SK-N-SH treated with all-trans-retinoic acid at 6 μM for 48 hours (cell line): ENCODE measurements at regions not wholly inside any gene's neighbourhood (a gene's known extent, or its start where the extent isn't known, plus 50 kb on each side); places are given as distances from the start of the nearest gene placed in this dataset.

Source experiments
- ATAC-seq: fragments of 200-7000 bp; cut with Tn5 transposase; 3 replicates; pipeline ENCODE4 v1.9.1; 2020; ENCODE audit warnings: mild to moderate bottlenecking, moderate library complexity
- ARNTL ChIP-seq: fragments of 450-650 bp; formaldehyde crosslinking; IDR thresholded peaks from 2 replicates; pipeline ENCODE4 v1.5.0; 2020; ENCODE audit warnings: low read depth, mild to moderate bottlenecking, moderate library complexity, borderline replicate concordance
- BACH2 ChIP-seq: fragments of 250-450 bp; sonication (Bioruptor Pico); IDR thresholded peaks from 2 replicates; pipeline ENCODE4 v1.9.0; 2021; ENCODE audit warnings: mild to moderate bottlenecking, borderline replicate concordance
- ESRRG ChIP-seq: fragments of 250-450 bp; sonication (Bioruptor Pico); IDR thresholded peaks from 2 replicates; pipeline ENCODE4 v1.6.1; 2021; ENCODE audit warnings: mild to moderate bottlenecking
- GLIS3 ChIP-seq: fragments of 250-450 bp; sonication (Bioruptor Pico); IDR thresholded peaks from 2 replicates; pipeline ENCODE4 v1.5.0; 2020; ENCODE audit warnings: mild to moderate bottlenecking, moderate library complexity
- ISL1 ChIP-seq: fragments of 250-450 bp; sonication (Bioruptor Pico); IDR thresholded peaks from 2 replicates; pipeline ENCODE4 v2.1.2; 2022; ENCODE audit warnings: mild to moderate bottlenecking, moderate library complexity
- PPARA ChIP-seq: fragments of 250-450 bp; sonication (Bioruptor Pico); IDR thresholded peaks from 2 replicates; pipeline ENCODE4 v1.5.0; 2020; ENCODE audit warnings: mild to moderate bottlenecking, borderline replicate concordance
- RARB ChIP-seq: fragments of 250-450 bp; sonication (Bioruptor Pico); IDR thresholded peaks from 2 replicates; pipeline ENCODE4 v1.8.0; 2021; ENCODE audit warnings: mild to moderate bottlenecking, moderate library complexity
- SNAI2 ChIP-seq: fragments of 250-450 bp; sonication (Bioruptor Pico); IDR thresholded peaks from 2 replicates; pipeline ENCODE4 v1.5.0; 2020; ENCODE audit warnings: mild to moderate bottlenecking, moderate library complexity
- TCF4 ChIP-seq: fragments of 250-450 bp; sonication (Bioruptor Pico); IDR thresholded peaks from 2 replicates; pipeline ENCODE4 v1.8.0; 2021; ENCODE audit warnings: mild to moderate bottlenecking, moderate library complexity, borderline replicate concordance
- TOX ChIP-seq: fragments of 250-450 bp; sonication (Bioruptor Pico); IDR thresholded peaks from 2 replicates; pipeline ENCODE4 v1.8.0; 2021; ENCODE audit warnings: mild to moderate bottlenecking, moderate library complexity, borderline replicate concordance
- ZC3H10 ChIP-seq: fragments of 250-450 bp; sonication (Bioruptor Pico); IDR thresholded peaks from 2 replicates; pipeline ENCODE4 v1.5.1; 2021; ENCODE audit warnings: mild to moderate bottlenecking, moderate library complexity
- ZFP3 ChIP-seq: fragments of 250-450 bp; sonication (Bioruptor Pico); IDR thresholded peaks from 2 replicates; pipeline ENCODE4 v1.5.0; 2020; ENCODE audit warnings: mild to moderate bottlenecking, moderate library complexity
- ZFP30 ChIP-seq: fragments of 450-650 bp; formaldehyde crosslinking; IDR thresholded peaks from 2 replicates; pipeline ENCODE4 v1.5.0; 2022; ENCODE audit warnings: mild to moderate bottlenecking, moderate library complexity
- ZNF565 ChIP-seq: fragments of 450-650 bp; formaldehyde crosslinking; conservative IDR thresholded peaks from 2 replicates; pipeline ENCODE4 v1.5.0; 2020; ENCODE audit warnings: low read depth, mild to moderate bottlenecking, moderate library complexity
- ZNF70 ChIP-seq: fragments of 450-650 bp; formaldehyde crosslinking; IDR thresholded peaks from 2 replicates; pipeline ENCODE4 v1.5.0; 2020; ENCODE audit warnings: mild to moderate bottlenecking, moderate library complexity
- ZNF8 ChIP-seq: fragments of 450-650 bp; formaldehyde crosslinking; IDR thresholded peaks from 2 replicates; pipeline ENCODE4 v1.5.0; 2020; ENCODE audit warnings: mild to moderate bottlenecking, moderate library complexity
- TF ChIP-seq, protein P1 (sequence below): fragments of 250-450 bp; sonication (Bioruptor Pico); IDR thresholded peaks from 2 replicates; pipeline ENCODE4 v1.8.0; 2021; ENCODE audit warnings: low read depth, mild to moderate bottlenecking, moderate library complexity, borderline replicate concordance
- TF ChIP-seq, protein P2 (sequence below): fragments of 250-450 bp; sonication (Bioruptor Pico); IDR thresholded peaks from 2 replicates; pipeline ENCODE4 v1.5.1; 2020; ENCODE audit warnings: low read depth, mild to moderate bottlenecking, moderate library complexity
- TF ChIP-seq, protein P3 (sequence below): fragments of 250-450 bp; sonication (Bioruptor Pico); IDR thresholded peaks from 2 replicates; pipeline ENCODE4 v1.8.0; 2020; ENCODE audit warnings: mild to moderate bottlenecking, moderate library complexity, borderline replicate concordance
- TF ChIP-seq, protein P4 (sequence below): fragments of 250-450 bp; sonication (Bioruptor Pico); IDR thresholded peaks from 2 replicates; pipeline ENCODE4 v1.5.0; 2020; ENCODE audit warnings: mild to moderate bottlenecking, moderate library complexity

DNA sequence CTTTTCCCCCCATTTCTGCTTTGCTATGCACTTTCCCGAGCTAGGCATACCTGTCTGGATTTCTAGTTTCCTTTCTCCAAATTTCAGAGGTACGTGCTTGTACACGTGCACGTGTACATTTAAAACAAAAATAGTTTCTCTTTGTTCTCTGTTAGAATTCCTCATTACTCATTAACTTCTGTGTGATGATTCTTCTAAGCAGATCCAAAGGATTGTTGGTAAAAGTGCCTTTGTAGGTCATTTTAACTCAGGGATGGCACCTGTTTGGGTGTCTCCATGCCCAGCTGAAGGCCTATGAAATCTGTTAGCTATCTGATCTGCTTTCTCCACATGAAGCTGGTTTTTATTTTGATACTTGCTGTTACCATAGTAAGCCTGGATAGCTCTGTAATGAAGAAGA is 264.3 kb downstream of the LPIN1 start:
- no peak for ATAC-seq
- TF ChIP-seq ZFP30 (CRISPR knock-in tag) (no peak), SNAI2 (CRISPR knock-in tag) (no peak), ZNF70 (no peak), TOX (CRISPR knock-in tag) (no peak), PPARA (no peak), ZFP3 (CRISPR knock-in tag) (no peak), ZNF565 (CRISPR knock-in tag) (no peak), ZNF8 (no peak)
- TF ChIP-seq, protein P1, sequence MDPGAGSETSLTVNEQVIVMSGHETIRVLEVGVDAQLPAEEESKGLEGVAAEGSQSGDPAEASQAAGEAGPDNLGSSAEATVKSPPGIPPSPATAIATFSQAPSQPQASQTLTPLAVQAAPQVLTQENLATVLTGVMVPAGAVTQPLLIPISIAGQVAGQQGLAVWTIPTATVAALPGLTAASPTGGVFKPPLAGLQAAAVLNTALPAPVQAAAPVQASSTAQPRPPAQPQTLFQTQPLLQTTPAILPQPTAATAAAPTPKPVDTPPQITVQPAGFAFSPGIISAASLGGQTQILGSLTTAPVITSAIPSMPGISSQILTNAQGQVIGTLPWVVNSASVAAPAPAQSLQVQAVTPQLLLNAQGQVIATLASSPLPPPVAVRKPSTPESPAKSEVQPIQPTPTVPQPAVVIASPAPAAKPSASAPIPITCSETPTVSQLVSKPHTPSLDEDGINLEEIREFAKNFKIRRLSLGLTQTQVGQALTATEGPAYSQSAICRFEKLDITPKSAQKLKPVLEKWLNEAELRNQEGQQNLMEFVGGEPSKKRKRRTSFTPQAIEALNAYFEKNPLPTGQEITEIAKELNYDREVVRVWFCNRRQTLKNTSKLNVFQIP (CRISPR knock-in tag): no peak

DNA sequence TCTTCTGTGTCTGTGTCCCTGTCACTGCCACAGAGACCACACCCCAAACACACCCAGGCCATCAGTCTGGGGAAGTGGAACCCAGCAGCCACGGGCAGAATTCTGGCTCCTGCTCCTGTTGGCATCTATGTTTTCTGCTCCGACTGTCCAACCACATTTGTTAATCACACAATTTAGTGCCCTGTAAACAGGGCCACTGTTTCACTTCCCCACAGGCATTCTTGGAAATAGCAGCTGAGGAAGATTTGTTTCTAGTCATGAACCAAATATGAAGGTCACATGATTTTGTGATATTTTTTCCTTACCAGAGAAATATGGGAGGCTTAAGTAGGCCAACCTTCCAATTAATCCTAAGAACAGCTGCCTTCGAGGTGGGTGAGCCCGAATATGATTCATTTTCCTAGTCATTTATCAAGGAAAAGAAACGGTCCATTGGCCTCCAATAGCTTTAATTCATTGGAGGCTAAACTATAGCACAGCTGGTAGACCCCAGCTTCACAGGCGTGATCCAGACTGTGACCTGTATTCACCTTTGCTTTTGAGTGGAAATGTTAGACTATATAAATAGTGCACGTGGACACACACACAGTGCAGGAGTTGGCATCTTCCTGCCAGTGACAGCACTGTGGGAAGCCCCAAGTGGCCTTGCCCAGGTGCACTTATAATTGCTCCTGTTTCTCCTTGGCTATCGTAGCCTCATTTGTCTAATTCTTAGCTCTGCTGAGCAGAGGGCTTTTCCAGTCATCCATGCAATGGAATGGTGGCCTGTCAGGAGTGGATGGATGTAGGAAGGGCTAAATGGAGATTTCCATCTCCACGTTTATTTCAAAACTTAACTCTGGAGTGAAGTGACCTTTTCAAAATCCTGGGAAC is 267.9 kb downstream of the LPIN1 start:
- no peak for ATAC-seq
- TF ChIP-seq ZFP3 (CRISPR knock-in tag) (no peak), ZNF565 (CRISPR knock-in tag) (no peak), BACH2 (CRISPR knock-in tag) (no peak), ZC3H10 (no peak), TOX (CRISPR knock-in tag) (no peak), GLIS3 (CRISPR knock-in tag) (no peak), PPARA (no peak), RARB (CRISPR knock-in tag) (no peak), TCF4 (CRISPR knock-in tag) (no peak), ISL1 (no peak), ZFP30 (CRISPR knock-in tag) (no peak), ZNF8 (no peak), SNAI2 (CRISPR knock-in tag) (no peak), ESRRG (no peak)
- TF ChIP-seq, protein P2, sequence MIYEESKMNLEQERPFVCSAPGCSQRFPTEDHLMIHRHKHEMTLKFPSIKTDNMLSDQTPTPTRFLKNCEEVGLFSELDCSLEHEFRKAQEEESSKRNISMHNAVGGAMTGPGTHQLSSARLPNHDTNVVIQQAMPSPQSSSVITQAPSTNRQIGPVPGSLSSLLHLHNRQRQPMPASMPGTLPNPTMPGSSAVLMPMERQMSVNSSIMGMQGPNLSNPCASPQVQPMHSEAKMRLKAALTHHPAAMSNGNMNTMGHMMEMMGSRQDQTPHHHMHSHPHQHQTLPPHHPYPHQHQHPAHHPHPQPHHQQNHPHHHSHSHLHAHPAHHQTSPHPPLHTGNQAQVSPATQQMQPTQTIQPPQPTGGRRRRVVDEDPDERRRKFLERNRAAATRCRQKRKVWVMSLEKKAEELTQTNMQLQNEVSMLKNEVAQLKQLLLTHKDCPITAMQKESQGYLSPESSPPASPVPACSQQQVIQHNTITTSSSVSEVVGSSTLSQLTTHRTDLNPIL (CRISPR knock-in tag): no peak
- TF ChIP-seq, protein P3, sequence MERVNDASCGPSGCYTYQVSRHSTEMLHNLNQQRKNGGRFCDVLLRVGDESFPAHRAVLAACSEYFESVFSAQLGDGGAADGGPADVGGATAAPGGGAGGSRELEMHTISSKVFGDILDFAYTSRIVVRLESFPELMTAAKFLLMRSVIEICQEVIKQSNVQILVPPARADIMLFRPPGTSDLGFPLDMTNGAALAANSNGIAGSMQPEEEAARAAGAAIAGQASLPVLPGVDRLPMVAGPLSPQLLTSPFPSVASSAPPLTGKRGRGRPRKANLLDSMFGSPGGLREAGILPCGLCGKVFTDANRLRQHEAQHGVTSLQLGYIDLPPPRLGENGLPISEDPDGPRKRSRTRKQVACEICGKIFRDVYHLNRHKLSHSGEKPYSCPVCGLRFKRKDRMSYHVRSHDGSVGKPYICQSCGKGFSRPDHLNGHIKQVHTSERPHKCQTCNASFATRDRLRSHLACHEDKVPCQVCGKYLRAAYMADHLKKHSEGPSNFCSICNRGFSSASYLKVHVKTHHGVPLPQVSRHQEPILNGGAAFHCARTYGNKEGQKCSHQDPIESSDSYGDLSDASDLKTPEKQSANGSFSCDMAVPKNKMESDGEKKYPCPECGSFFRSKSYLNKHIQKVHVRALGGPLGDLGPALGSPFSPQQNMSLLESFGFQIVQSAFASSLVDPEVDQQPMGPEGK (CRISPR knock-in tag): no peak
- TF ChIP-seq, protein P4, sequence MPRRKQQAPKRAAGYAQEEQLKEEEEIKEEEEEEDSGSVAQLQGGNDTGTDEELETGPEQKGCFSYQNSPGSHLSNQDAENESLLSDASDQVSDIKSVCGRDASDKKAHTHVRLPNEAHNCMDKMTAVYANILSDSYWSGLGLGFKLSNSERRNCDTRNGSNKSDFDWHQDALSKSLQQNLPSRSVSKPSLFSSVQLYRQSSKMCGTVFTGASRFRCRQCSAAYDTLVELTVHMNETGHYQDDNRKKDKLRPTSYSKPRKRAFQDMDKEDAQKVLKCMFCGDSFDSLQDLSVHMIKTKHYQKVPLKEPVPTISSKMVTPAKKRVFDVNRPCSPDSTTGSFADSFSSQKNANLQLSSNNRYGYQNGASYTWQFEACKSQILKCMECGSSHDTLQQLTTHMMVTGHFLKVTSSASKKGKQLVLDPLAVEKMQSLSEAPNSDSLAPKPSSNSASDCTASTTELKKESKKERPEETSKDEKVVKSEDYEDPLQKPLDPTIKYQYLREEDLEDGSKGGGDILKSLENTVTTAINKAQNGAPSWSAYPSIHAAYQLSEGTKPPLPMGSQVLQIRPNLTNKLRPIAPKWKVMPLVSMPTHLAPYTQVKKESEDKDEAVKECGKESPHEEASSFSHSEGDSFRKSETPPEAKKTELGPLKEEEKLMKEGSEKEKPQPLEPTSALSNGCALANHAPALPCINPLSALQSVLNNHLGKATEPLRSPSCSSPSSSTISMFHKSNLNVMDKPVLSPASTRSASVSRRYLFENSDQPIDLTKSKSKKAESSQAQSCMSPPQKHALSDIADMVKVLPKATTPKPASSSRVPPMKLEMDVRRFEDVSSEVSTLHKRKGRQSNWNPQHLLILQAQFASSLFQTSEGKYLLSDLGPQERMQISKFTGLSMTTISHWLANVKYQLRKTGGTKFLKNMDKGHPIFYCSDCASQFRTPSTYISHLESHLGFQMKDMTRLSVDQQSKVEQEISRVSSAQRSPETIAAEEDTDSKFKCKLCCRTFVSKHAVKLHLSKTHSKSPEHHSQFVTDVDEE (CRISPR knock-in tag): no peak
- TF ChIP-seq, protein P1 (CRISPR knock-in tag): no peak

DNA sequence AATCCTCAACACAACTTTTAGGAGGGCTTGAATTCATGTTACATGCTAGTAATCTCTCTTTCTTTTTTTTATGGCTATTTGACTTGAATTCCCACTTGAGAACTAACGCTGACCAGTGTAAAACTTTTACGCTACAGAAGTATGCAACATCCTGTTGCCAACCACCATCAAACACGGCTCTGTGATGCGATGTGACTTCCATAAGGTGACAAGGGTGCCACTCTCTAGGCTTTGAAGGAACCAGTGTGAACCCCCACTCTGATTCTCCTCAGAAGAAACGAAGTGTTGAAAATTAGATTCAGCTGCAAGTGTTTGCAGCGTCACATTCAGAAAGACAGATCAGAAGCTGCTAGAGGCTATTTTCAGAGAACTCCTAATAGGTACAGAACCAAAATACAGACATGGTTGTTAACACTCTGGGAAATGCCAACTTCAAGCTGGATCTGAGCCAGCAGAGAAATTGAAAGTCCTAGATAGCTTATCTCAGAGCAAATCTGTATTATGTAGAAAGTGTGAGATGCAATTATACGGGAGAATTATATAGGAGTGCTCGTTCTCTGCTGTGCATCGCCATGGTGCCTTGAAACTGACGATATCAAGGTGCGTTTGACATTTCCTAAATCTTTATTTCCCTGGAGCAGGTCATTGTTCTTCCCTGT is 271.2 kb downstream of the LPIN1 start:
- no peak for ATAC-seq
- no peak for TF ChIP-seq BACH2 (CRISPR knock-in tag)
- TF ChIP-seq ISL1: no peak
- TF ChIP-seq, protein P3 (CRISPR knock-in tag): no peak
- no peak for TF ChIP-seq PPARA
- no peak for TF ChIP-seq TOX (CRISPR knock-in tag)
- TF ChIP-seq, protein P4 (CRISPR knock-in tag): no peak
- no peak for TF ChIP-seq ARNTL (CRISPR knock-in tag)
- TF ChIP-seq ZC3H10: no peak
- TF ChIP-seq ESRRG: no peak
- TF ChIP-seq SNAI2 (CRISPR knock-in tag): no peak
- TF ChIP-seq ZNF8: no peak
- TF ChIP-seq RARB (CRISPR knock-in tag): no peak
- no peak for TF ChIP-seq GLIS3 (CRISPR knock-in tag)
